ENCODE measurements at regions not wholly inside any gene's neighbourhood (a gene's known extent, or its start where the extent isn't known, plus 50 kb on each side); places are given as distances from the start of the nearest gene placed in this dataset.

DNA sequence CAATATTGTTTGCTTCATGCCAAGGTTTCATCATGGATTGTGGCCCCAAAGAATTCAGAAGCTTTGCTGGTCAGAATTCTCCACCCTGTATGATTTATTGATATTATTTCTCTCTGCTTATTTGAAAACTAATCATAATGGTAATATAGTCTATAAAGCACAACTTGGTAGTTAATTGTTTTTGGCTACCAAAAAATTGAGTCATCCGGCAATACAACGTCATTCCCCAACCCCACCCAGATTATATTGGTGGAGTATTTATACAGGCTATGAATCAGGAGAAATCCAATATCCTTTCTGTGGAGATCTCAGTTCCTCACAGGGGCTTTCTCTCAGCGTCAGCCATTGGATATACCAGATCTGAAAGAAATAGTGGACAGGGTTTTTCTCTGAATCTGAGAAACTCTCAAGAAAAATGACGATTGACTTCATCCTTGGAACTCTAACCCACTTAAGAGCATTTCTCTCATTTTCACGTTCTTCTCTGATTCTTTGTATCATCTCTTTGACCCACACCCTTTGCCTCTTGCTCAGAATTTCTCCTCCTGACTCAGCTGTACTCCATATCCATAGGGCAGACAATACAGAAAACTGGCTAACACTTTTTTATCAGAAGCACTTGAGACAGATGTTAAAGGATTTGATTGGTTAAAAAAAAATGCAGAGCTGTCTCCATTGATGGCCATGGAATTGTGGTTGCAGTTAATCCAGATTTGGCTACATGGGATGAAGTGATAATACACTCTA is 1055.8 kb upstream of the CADM2 start:
- no peak for DNase-seq

DNA sequence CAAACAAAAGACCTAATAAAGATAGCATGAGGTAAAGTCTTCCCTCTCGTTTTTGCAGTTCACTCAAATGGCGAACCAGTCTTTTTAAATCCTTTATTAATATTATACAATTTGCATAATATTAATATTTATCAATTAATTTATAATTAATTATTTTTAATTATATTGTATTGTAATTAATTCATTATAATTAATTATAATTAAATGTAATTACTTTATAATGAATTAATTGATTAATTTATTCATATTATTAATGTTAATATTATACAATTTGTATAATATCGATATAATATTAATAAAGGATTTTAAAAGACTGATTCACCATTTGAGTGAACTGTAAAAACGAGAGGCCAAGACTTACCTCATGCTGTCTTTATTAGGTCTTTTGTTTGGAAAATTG is 1045.4 kb upstream of the CADM2 start:
- DNase-seq, result no peak

DNA sequence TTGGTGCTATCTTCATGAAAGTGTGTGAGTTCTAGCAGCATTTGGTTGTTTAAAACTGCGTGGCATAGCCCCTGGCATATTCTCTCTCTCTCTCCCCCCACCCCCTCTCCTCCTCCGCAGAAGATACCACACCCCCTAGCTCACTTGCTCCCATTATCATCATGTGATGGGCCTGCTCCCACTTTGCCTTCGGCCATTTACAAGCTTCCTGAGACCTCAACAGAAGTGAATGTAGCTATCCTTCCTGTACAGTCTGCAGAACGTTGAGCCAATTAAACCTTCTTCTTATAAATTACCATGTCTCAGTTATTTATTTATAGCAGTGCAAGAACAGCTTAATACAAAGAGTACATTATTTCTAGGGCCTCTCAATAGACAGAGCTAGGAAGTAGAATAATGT is 1032.5 kb upstream of the CADM2 start:
- no peak for DNase-seq

DNA sequence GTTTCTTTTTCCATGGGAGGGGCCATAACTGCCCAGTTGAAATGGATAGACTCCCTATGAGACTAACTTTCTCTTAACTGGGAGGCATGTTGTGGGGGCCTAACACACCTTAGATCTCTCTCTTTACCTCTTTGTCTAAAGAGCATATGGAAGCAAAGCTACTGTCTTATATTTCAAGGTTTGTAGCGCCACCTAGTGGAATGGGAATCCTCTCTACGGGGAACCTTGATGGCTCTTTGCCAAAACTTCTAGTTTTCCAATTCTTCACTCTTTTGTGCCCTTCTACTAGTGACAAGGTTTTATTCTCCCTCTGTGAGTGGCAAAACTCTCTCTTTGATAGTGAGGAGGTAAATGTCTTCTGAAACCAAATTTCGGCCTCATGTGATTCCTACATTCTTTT is 1030.4 kb upstream of the CADM2 start:
- no peak for DNase-seq

DNA sequence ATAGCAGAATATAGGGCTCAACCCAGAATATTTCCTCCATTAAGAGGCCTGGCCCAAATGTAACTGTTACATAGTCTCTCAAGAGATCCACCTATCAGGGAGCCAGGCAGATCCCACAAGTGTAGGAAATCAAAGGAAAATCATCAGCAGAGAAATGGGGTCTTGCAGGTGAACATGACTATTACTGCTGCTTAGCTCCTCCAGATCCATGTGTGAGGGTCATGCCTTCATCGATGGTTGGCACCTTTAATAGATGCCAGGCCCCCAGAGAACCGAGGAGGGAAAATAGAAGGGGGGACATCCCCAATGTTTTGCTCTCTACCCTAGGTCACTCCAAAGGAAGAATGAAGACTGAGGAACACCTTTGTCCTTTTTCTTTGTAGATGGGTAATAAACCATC is 1029.9 kb upstream of the CADM2 start:
- no peak for DNase-seq

DNA sequence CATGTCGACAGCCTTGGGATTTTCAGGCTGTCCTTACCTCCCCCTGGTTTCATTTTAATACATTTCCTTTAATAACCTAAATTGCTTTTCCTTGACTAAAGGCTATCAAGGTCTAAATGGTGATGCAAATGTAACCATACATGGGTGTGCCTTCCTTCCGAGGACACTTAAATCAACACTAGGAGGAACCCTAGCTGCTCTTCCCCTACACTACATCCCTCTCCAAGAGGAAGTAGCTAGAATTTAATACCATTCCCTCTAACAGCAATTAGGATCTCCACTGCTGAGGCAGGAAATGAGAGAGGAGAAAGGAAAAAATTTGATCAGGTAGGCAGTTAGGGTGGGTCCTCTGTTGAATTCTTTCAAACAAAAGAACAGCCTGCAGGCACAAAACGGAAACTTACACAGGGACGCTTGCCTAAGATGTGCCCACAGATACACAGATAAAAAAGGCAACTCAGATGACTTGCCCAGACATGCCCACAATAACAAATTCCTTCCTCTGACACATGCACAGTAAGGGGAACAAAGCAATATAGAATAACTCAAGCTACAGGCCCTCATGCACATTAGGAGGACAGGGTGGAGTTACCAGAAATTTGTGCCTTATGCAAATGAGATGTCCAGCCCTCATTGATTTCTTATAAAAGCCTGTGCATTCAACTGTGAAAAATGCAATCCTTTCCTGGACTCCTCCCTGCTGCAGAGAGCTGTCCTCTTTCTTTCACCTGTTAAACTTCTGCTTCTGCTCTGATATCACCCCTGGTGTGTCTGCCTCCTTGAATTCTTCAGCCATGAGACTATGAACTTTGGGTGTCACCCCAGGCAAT is 1024.4 kb upstream of the CADM2 start:
- no peak for DNase-seq

DNA sequence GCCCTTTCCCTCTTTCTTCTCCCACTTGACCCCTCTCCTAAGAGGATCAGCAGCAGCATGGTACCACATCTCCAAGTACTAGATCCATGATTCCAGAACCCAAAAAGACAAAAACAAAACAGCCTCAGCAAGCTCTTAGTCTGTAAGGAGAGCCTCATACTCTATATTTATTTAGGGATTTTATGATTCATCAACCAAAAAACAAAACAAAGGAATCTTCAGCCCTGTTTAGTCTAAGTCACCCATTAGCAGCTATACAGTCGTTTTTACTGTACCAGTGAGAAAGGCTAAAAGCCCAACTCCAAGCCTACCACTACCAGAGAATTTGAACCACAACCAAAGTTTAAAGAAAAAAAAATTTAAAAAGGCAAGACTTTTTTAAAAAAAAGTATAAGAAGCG is 1020.3 kb upstream of the CADM2 start:
- no peak for DNase-seq

DNA sequence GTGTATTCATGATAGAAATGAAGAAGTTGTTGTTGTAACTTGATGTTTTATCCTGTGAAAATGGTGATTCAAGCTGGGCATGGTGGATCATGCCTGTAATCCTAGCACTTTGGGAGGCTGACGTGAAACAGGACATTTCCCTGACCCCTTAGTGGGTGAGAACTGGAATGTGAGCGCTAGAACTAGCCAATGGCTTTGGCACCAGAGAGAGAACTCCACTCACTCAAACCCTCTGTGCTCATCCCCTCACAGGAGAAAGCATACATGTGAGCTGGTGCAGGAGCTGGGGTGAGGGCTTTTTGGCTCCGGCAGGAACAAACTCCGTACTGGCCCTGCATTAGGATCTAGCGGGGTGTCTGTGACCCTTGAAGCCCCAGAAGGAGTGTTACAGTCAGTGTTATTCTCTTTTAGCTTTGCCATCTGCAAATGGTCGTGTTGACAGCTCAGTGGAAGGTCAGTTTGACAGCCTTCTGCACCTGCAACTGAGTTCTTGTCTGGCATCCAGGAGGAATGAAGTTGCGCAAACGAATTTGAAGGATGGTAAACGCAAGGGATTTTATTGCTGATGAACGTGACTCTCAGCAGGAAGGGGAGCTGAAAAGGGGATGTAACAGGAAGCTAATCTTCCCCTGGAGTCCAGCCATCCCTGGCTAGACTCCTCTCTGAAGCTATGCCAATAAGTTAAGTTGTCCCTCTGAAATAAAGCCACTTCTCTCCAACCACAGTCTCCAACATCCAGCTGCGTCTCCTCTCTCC is 1016.6 kb upstream of the CADM2 start:
- DNase-seq, result no peak

DNA sequence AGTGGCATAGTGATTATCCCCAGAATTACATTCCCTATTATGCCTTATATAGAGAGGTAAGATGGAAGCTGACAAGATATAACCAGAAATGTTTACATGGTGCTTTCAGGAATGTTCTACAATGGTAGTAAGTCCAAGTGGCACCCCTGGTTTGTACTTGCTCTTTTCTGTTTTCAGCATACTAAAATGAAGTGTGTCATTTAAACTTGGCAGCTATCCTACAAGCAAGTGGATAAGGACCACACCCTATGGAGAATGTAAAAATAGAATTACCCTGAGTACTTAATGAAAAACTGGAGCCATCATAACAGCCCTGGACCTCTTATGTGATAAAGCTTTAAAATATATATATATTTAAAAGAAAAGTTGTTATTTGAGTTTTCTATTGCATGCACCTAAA is 1012.7 kb upstream of the CADM2 start:
- no peak for DNase-seq

DNA sequence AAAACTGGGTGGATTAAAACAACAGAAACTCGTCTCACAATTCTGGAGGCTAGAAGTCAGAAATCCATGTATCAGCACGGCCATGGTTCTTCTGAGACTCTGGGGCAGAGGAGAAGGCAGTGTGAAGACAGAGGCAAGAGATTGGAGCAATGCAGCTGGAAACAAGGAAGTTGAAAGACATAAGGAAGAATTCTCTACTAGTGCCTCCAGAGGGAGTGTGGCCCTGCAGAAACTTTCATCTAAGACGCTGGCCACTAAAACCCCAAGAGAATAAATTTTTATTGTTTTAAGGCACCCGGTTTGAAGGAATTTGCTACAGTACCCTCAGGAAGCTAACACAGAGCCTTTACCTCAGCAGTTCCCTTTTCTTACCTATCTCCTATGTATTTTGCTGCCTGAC is 1012.2 kb upstream of the CADM2 start:
- no peak for DNase-seq

DNA sequence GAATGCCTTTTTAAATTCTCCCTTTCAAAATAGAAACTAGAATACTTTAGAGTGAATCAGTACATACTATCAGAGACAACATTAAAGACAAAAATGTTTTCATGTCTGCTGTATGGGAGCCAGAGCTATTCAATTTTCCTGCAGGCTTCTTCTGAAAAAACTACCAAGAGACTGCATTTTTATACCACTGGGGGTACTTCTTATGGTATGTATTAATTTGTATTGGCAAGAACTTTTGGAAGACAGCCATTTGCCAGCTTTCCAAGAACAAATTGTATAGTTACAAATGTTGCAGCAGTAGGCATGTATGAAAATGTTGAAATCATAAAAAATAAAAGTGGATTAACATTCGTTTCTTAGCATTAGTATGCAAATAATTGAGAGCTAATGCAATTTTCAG is 1010.0 kb upstream of the CADM2 start:
- no peak for DNase-seq

DNA sequence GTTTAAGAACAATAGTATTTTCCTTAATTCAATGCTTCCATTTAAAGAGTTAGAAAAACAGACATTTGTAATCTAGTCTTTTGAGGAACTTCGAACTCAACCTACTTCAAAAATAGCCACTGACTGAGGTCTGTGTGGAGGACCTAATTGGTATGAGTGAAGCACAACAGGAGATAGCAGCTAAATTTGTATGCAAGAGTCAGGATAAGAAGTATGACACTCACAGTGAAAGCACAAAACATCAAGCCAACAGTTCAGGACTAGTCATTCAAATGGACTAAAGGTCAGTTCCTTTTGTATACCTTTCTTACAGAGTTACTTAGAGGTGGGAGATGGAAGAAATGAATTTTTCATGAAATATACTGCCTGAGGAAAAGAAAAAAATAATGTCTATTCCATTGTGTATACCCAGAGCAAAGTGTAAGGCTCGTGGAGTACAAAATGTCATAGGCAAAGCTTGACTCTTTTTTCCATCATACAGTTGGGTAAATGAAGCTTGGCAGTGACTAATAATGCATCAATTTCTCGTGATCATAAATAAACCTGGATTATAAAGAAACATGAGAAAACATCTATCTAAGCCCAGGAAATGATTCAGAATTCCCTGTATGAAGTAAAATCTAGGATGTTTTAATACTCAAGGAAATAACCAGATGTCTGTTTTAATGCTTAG is 1005.2 kb upstream of the CADM2 start:
- DNase-seq, result no peak

DNA sequence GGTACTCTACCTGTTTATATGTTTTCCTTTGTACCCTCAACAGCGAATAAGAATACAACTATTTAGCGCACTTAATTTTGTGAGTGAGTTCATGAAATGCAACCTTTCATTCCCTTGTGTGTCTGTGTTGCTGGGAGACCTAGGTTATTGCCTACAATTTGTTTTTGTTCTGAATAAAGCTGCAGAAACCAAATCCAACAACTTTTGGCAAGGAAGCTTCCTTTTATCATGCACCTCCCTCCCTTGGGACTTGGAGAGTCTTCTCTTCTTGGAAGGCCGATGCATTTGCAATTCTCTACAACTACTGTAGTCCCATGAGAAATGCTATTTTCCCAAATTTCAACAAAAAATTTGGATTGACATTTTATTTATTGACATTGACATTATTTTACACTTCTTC is 1002.4 kb upstream of the CADM2 start:
- DNase-seq, result no peak

DNA sequence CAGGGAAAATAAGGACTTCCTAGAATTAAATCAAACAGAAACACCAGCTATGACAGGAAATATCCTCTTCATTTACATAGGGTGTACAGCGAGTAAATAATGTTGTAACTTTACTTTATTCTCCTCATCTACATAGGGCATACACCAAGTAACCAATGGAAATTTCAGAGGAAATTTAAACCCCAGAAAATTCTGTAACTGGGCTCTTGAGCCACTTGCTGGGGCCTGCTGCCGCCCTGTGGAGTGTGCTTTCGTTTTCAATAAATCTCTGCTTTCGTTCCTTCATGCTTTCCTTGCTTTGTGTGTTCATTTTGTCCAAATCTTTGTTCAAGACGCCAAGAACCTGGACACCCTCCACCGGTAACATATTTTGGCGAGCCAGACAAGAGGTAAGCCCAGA is 990.4 kb upstream of the CADM2 start:
- no peak for DNase-seq

DNA sequence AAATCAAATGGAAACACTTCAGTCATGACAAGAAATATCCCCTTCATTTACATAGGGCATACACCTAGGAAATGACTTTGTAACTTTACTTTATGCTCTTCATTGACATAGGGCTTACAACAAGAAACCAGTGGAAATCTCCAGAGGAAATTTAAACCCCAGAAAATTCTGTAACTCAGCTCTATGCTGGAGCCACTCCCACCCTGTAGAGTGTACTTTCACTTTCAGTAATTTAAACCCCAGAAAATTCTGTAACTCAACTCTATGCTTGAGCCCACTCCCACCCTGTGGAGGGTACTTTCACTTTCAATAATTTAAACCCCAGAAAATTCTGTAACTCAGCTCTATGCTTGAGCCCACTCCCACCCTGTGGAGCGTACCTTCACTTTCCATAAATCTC is 987.1 kb upstream of the CADM2 start:
- DNase-seq, result no peak

DNA sequence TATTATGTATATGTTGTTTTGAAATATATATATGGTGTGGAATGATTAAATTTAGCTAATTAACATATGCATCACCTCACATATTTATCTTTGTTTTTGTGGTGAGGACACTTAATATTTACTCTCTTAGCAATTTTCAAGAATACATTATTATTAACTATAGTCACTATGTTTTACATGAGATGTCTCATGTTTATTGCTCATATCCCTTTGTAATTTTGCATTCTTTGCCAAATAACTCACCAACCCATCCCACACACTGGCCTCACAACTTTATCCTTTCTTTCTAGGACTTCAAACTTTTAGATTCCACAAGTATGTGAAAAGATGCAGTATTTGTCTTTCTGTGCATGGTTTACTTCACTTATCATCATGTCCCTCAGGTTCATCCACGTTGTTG is 950.2 kb upstream of the CADM2 start:
- no peak for DNase-seq

DNA sequence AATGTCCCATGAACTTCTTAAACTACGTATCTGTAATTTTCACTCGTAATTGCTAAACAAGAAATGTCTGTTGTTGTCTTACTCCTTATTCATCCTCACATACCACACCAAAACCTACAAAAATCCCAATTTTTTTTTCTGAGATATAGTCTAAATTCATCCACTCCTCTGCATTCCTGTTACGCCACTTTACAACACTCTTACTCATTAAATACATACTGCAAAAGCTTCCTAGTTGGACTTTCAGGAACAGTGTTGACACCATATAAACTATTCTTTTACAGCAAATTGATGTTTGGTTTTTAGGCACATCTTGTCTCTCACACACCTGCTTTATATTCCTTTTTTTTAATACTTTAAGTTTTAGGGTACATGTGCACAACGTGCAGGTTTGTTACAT is 934.9 kb upstream of the CADM2 start:
- no peak for DNase-seq

DNA sequence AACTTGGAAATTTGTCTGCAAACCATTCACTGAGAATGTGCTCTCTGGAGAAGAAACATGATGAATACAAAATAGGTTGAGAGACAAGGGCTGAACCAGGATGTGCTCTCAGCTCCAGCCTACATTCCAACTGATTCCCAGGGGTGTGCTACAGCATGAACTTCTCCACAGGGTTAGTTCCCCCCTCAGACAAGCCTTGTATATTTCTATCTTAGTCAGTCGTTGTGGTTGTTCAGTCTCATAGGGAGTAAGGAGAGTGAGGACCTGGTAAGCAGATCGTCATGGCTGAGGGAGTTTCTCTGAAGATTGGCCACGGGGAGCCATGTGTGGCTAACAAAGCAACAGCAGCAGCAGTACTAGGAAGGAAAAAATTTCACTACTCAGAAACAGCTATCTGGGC is 919.7 kb upstream of the CADM2 start:
- DNase-seq, result peak; percentile 78

DNA sequence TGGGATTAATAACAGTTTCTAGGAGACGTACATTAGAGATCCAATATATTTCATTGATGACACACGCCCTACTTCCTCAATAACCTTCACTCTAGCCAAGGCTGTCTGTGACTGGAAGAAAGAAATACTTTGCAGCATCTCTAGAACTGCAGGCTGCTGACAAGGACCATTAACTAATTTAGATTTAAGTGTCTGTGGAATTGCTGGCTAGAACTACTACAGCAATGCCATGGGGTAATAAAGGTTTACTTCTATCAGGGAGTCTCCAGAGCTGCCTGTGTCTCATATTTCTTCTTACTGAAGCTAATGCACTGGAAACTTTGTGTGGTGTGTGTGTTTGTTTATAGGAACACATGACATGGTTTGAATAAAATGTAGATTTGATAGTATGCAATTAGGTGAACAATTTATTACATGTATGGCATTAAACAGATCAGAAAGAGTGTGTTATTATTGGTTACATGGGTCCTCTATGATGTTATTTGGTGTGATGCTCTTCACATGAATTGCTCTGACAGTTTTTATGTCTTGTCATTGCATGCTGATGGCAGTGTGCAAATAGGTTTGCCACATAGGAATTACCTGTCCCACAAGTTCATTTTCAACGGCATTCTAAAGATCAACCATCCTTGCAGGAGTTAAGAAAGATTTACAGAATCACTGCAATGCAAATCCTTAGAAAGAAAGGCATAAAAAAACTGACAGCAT is 916.2 kb upstream of the CADM2 start:
- DNase-seq, result no peak

DNA sequence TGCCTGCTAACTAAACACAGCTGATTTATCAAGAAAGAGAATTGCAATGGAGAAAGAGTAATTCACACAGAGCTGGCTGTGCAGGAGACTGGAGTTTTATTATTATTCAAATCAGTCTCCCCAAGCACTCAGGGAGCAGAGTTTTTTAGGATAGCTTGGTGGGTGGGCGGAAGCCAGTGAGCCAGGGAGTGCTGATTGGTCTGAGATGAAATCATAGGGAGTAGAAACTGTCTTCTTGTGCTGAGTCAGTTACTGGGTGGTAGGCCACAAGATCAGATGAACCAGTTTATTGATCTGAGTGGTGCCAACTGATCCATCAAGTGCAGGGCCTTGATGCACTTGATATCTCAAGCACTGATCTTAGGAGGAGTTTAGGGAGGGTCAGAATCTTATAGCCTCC is 891.9 kb upstream of the CADM2 start:
- DNase-seq, result no peak

DNA sequence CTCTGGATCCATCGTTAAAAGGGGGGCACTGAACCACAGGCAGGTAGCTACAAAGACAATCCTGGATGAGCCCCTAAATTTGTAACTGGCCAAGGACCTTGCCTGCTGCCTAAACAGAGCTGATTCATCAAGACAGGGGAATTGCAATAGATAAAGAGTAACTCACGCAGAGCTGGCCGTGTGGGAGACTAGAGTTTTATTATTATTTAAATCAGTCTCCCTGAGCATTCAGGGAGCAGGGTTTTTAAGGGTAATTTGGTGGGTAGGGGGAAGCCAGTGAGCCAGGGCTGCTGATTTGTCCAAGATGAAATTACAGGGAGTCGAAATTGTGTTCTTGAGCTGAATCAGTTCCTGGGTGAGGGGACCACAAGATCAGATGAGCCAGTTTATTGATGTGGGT is 885.1 kb upstream of the CADM2 start:
- DNase-seq, result no peak

DNA sequence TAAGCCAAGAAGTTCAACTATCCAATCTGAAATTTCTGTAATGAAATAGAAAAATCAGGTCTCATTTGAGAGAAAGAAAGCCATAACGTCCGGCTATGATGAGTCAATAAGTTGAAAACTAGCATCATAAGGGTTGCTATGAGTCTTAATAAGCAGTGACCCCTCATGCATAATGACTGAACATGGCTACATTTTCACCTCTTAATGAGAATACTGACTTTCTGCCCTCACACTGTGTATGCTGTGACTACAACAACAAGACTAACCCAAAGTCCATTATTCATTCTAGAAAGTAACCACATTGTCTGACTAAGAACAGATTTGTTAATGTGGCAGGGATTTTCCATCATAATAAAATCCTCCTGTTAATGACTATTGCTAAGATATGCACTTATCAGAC is 884.0 kb upstream of the CADM2 start:
- DNase-seq, result no peak

DNA sequence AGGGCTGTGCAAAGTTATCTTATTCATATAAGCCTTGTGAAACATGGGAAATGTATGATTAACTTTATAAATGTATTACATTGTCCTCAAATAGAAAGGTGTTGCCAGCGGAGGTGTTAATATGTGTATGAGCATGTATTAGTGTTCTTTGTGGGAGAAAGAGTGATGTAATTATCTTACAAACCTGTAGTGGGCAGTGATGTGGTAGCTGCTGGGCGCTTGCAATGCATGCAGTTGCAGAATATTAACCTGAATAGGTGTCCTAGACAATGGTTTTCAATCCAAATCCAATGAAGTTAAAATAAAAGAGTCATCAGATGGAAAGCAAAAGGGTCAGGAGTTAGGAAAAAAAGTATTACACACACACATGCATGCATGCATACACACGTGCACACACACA is 881.3 kb upstream of the CADM2 start:
- no peak for DNase-seq

All from fibroblast of upper back skin (primary cell).